HEK293T (cell line): ENCODE measurements at regions not wholly inside any gene's neighbourhood (a gene's known extent, or its start where the extent isn't known, plus 50 kb on each side); places are given as distances from the start of the nearest gene placed in this dataset.

Experiments used
- ARNT ChIP-seq: fragments of 450-650 bp; IDR thresholded peaks from 2 replicates; pipeline ENCODE4 v1.6.1; 2017; ENCODE audit warnings: mild to moderate bottlenecking
- FOXA1 ChIP-seq: fragments of 450-650 bp; IDR thresholded peaks from 2 replicates; pipeline ENCODE4 v1.6.1; 2016; ENCODE audit warnings: mild to moderate bottlenecking
- FOXK2 ChIP-seq: fragments of 450-650 bp; IDR thresholded peaks from 2 replicates; pipeline ENCODE4 v1.6.1; 2016; ENCODE audit warnings: mild to moderate bottlenecking
- FOXM1 ChIP-seq: fragments of 450-650 bp; IDR thresholded peaks from 2 replicates; pipeline ENCODE4 v1.6.1; 2017; ENCODE audit warnings: mild to moderate bottlenecking, borderline replicate concordance
- HDGF ChIP-seq: fragments of 450-650 bp; IDR thresholded peaks from 2 replicates; pipeline ENCODE4 v1.6.1; 2017; ENCODE audit warnings: antibody characterized with exemption, borderline replicate concordance
- L3MBTL2 ChIP-seq: fragments of 450-650 bp; conservative IDR thresholded peaks from 2 replicates; pipeline ENCODE4 v1.6.1; 2016; ENCODE audit warnings: mild to moderate bottlenecking
- LEF1 ChIP-seq: fragments of 450-650 bp; IDR thresholded peaks from 2 replicates; pipeline ENCODE4 v1.6.1; 2017; ENCODE audit warnings: mild to moderate bottlenecking, borderline replicate concordance
- NFRKB ChIP-seq: fragments of 450-650 bp; IDR thresholded peaks from 2 replicates; pipeline ENCODE4 v1.6.1; 2016; ENCODE audit warnings: mild to moderate bottlenecking, moderate library complexity
- SP1 ChIP-seq: fragments of 450-650 bp; IDR thresholded peaks from 2 replicates; pipeline ENCODE4 v1.6.1; 2017
- SUZ12 ChIP-seq: fragments of 450-650 bp; IDR thresholded peaks from 2 replicates; pipeline ENCODE4 v1.6.1; 2016; ENCODE audit warnings: mild to moderate bottlenecking
- TARDBP ChIP-seq: fragments of 450-650 bp; IDR thresholded peaks from 2 replicates; pipeline ENCODE4 v1.6.1; 2016
- ZNF384 ChIP-seq: fragments of 450-650 bp; IDR thresholded peaks from 2 replicates; pipeline ENCODE4 v1.6.1; 2016

GRCh38 chr5:174300941-174301761, 255.6 kb downstream of the NSG2 start:
- no peak for TF ChIP-seq TARDBP
- no peak for TF ChIP-seq SP1
- TF ChIP-seq FOXA1, result no peak
- TF ChIP-seq SUZ12, result no peak
- TF ChIP-seq NFRKB, result no peak
- TF ChIP-seq FOXM1, result no peak
- no peak for TF ChIP-seq LEF1
- TF ChIP-seq FOXK2, result no peak
- TF ChIP-seq HDGF, result no peak
- TF ChIP-seq L3MBTL2, result no peak
- no peak for TF ChIP-seq ZNF384
- no peak for TF ChIP-seq ARNT
